Epithelial cell of prostate (primary cell): ENCODE measurements at regions not wholly inside any gene's neighbourhood (a gene's known extent, or its start where the extent isn't known, plus 50 kb on each side); places are given as distances from the start of the nearest gene placed in this dataset.

Experiments
- DNase-seq: peaks from one replicate; pipeline ENCODE4 v3.0.0-alpha.2; 2011; ENCODE audit warnings: low read depth, low spot score
- H3K27ac ChIP-seq: fragments of 450-650 bp; 2 replicates; pipeline ENCODE4 v1.5.1; 2017; ENCODE audit warnings: mild to moderate bottlenecking

GRCh38 chr1:5287178-5288150 lies 633.1 kb downstream of the AJAP1 start:
- no peak for DNase-seq
- no peak overlapping the region for H3K27ac ChIP-seq

GRCh38 chr1:5286244-5286643 lies 631.8 kb downstream of the AJAP1 start:
- H3K27ac ChIP-seq = no peak overlapping the region
- DNase-seq = no peak

- DNase-seq = no peak
- no peak overlapping the region for H3K27ac ChIP-seq
Measured at GRCh38 chr1:5274527-5274926, 620.1 kb downstream of the AJAP1 start.

- H3K27ac ChIP-seq = no peak overlapping the region
- DNase-seq = no peak
Measured at GRCh38 chr1:5273280-5274003, 619.0 kb downstream of the AJAP1 start.

GRCh38 chr1:5272325-5272724 lies 617.9 kb downstream of the AJAP1 start:
- no peak overlapping the region for H3K27ac ChIP-seq
- no peak for DNase-seq

- DNase-seq = no peak
- no peak overlapping the region for H3K27ac ChIP-seq
Measured at GRCh38 chr1:5271264-5271663, 616.9 kb downstream of the AJAP1 start.

GRCh38 chr1:5269901-5270300 lies 615.5 kb downstream of the AJAP1 start:
- DNase-seq = no peak
- H3K27ac ChIP-seq = no peak overlapping the region

- no peak overlapping the region for H3K27ac ChIP-seq
- DNase-seq = no peak
Measured at GRCh38 chr1:5267603-5268235, 613.3 kb downstream of the AJAP1 start.

GRCh38 chr1:5265438-5266075 lies 611.1 kb downstream of the AJAP1 start:
- no peak overlapping the region for H3K27ac ChIP-seq
- no peak for DNase-seq

GRCh38 chr1:5264476-5264875 lies 610.1 kb downstream of the AJAP1 start:
- no peak for DNase-seq

GRCh38 chr1:5256793-5257192 lies 602.4 kb downstream of the AJAP1 start:
- no peak for DNase-seq
- H3K27ac ChIP-seq = no peak overlapping the region

More at GRCh38 chr1:5264476-5264875, 610.1 kb downstream of the AJAP1 start:
- H3K27ac ChIP-seq = no peak overlapping the region

- DNase-seq = no peak
- H3K27ac ChIP-seq = no peak overlapping the region
Measured at GRCh38 chr1:5254975-5255374, 600.6 kb downstream of the AJAP1 start.

- no peak for DNase-seq
- H3K27ac ChIP-seq = no peak overlapping the region
Measured at GRCh38 chr1:5254131-5254725, 599.8 kb downstream of the AJAP1 start.

GRCh38 chr1:5253036-5253435 lies 598.6 kb downstream of the AJAP1 start:
- no peak overlapping the region for H3K27ac ChIP-seq
- no peak for DNase-seq

GRCh38 chr1:5250336-5250735 lies 595.9 kb downstream of the AJAP1 start:
- no peak overlapping the region for H3K27ac ChIP-seq
- no peak for DNase-seq

GRCh38 chr1:5245348-5245747 lies 590.9 kb downstream of the AJAP1 start:
- DNase-seq = no peak
- H3K27ac ChIP-seq = no peak overlapping the region

GRCh38 chr1:5244631-5245285 lies 590.3 kb downstream of the AJAP1 start:
- H3K27ac ChIP-seq = no peak overlapping the region
- no peak for DNase-seq

- no peak for DNase-seq
- no peak overlapping the region for H3K27ac ChIP-seq
Measured at GRCh38 chr1:5242850-5243249, 588.4 kb downstream of the AJAP1 start.

GRCh38 chr1:5239911-5240310 lies 585.5 kb downstream of the AJAP1 start:
- no peak for DNase-seq
- H3K27ac ChIP-seq = no peak overlapping the region
